Mucosa of gallbladder (tissue), 1 donor: ENCODE measurements at regions not wholly inside any gene's neighbourhood (a gene's known extent, or its start where the extent isn't known, plus 50 kb on each side); places are given as distances from the start of the nearest gene placed in this dataset.

Source experiments
- DNase-seq: peaks from one replicate; pipeline ENCODE4 v3.0.0-alpha.2; 2020; ENCODE audit warnings: low spot score
- donor health status: DM: no; HTN: no; CAD: no.

DNA sequence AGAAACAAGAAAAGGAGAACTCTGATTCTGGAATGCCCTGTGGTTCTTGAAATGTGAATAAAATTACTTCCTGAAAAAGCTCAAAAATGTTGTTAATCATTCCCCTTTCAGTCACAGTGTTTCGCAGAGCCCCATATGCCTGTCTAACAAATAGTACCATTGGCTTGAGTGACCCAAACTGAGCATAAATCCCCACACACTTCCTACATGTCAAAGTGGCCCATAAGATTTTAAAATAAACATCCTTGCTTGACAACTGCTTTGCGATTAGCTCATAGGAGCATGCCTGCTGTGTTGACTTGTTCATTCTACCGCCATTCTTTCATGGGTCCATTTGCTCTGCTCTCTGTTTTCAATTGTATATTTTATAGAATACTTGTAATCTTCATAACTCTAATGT is 377.8 kb upstream of the SMIM21 start:
- no peak for DNase-seq

DNA sequence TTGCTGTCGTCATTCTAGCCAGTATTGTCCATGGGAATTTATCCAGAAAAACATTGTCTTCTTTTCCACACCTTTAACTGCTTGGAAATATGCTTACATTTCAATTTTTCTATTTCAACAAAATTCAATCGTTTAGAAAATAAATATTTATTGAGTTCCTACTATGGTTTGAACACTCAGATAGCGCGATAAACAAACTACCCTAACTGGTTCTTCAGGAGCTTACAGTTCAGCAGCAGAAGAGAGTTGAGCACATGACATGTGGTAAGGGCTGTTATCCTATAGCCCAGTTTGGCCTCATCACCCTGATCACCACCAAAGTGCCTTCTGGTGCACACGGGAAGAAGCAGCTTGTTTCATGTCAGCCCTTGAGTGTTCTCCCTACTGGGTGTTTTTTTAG is 375.2 kb upstream of the SMIM21 start:
- DNase-seq: no peak

DNA sequence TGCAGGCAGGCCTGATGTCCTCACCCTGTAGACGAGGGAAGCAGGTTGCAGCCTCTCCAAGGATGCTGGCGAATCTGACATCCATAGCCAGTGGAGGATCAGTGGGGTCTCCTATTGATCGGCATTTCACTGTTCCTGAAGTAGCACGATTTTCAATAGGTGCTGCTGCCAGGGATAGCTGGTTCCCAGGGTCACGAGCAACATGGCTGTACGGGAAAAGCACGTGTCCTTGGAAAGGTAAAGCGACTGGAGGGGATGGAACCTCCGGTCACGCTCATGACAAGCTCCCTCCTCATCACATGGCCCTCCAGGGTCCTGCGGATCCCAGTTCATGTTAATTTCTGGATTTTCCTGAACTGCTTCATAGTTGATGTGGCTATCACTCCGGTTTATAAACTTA is 373.7 kb upstream of the SMIM21 start:
- no peak for DNase-seq

DNA sequence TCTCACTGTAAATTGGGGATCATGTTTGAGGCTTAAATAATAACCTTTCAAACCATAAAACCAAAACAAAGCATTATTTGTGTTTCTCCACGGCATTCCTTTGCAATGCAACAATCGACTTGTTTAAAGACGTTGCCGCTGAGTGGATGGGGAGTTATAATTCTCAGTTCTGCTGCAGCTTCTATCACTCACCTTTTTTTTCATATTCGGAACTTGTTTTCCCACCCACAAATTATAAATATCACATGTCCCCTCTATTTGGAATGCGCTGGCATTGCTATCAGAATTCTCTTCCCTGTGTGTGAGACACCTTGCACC is 372.8 kb upstream of the SMIM21 start:
- DNase-seq: no peak

DNA sequence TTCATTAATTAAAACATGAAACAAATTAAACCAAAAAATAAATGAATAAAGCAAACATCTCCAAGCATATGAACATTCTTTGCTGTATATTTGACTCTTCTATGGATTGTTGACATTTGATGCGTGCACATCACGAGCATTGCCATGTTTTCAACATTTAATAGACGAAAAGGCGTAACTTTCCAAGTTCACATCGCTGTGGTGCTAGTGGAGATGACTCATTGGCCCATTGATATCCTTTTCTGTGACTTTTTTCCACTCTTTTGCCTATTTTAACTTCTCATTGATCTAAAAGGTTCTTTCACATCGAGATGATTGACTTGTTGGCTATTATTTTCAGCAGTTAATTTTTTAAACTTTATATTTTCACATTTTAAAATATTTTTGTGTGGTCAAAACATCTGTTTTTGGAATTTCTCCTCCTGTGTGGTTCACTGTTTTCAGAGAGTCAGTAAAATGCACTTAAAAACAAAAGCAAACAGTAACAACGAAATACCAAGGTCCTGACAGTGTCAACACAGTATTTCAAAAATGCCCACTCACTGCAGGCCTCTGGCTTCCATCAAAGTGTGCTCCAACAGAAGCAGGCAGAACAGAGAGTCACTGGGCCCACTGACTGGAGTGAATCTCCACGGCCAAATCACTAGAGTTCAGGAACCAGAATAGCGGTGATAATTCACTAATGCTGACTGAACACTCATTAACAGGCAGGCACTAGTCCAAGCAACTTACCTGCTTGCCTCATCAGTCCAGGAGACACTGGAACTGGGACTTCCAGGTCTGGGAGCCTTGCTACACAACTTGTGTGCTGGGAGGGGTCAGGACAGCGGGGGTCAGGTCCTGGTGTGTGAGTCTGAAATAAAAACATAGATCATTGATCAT is 372.2 kb upstream of the SMIM21 start:
- DNase-seq: no peak

DNA sequence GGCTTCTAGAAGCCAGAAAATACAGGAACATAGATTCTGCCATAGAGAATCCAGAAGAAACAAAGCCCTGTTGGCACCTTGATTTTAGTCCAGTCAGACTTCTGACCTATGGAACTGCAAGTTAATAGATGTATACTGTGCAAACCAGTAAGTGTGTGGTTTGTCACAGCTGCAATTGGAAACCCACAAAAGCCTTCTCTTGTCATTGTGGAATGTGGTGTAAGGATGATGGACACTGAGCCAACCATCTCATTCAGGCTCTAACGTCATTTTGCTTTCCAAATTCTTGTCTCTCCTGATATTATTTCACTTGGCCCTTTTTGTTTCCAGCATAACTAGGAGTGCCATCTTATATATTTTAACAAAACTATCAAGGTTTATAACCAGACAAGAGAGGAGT is 369.5 kb upstream of the SMIM21 start:
- no peak for DNase-seq

DNA sequence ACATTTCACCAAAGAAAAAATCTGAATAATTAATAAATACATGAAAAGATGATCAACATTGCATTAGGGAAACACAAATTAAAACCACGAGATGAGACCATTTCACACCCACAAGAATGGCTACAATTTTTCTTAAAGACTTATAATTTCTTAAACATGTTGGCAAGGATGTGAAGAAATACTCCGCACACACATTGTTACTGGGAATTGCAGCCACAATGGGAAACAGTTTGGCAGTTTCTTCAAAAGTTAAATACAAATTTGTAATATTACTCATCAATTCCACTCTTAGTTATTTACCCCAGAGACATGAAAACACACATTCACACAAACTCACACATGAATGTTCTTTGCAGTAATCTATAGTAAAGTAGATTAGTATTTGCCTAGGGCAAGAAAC is 363.3 kb upstream of the SMIM21 start:
- no peak for DNase-seq

DNA sequence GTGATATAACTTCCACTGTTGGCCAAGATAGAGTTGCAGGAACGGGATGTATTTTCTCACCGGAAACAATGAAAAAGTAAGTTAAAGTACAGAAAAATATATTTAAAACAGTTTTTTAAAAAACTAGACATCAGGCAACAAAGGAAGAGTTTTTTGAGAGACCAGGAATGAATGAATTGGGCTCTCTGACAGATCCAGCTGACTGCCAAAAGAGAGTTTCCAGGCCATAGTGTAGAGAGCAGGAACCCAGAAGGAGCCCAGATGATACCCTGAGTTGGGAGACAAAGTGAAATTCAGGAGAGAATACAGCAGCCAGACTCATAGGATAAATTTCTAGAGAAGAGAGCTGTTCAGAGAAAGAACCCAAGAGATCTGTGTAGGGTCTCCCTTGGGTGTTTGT is 362.6 kb upstream of the SMIM21 start:
- no peak for DNase-seq

DNA sequence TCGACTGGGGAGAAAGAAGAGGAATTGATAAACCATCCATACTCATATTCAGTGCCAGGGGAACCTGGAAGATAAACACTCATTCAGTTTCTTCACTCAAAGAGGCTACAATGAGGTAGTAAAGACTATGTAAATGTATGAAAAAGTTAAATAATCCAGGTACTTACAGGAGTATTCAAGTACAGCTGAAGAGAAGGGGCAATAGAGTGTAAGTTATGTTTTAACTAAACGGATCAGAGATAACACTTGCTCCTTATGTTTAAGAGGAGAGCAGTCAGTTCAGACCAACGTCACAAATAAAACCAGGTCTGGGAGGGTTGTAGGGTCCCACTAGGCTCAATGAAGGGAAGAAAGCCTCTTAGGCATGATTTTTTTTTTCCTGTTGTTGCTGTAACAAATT is 358.3 kb upstream of the SMIM21 start:
- DNase-seq: no peak

DNA sequence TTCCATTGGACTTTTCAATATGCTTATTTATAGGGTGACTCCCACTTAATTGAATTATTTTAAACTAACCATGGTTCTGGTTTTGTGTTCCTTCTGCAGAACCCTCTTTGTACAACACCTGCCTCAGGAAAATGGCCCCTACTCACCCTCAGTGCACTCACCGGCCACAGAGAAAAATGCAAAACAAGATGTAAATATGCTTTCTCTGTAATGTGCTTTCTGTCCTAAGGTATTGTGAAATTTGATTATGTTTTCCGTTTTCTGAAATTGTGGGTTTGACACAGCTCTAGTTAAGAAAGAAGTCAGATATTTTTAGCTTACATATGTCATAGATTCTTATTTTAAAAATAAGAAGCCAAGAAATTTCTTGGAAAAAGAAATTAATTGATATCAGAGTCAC is 357.7 kb upstream of the SMIM21 start:
- no peak for DNase-seq

DNA sequence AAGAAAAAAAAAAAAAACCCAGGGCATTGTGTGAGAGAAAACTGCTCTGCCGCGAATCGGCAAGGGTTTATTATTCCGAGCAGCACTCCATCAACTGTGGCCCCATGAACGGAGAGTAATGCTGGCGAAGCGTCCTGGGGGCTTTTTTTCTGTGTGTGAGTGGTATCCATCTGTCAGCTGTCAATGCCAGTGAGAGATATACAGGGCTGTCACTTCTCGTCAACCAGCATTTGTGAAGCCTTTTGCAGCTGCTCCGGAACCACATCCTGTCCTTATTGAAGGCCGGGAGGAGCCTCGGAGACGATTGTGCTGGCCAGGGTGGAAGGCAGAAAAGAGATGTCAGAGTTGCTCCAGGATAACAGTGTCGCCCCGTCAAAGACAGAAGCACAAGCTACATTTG is 356.9 kb upstream of the SMIM21 start:
- DNase-seq: no peak

DNA sequence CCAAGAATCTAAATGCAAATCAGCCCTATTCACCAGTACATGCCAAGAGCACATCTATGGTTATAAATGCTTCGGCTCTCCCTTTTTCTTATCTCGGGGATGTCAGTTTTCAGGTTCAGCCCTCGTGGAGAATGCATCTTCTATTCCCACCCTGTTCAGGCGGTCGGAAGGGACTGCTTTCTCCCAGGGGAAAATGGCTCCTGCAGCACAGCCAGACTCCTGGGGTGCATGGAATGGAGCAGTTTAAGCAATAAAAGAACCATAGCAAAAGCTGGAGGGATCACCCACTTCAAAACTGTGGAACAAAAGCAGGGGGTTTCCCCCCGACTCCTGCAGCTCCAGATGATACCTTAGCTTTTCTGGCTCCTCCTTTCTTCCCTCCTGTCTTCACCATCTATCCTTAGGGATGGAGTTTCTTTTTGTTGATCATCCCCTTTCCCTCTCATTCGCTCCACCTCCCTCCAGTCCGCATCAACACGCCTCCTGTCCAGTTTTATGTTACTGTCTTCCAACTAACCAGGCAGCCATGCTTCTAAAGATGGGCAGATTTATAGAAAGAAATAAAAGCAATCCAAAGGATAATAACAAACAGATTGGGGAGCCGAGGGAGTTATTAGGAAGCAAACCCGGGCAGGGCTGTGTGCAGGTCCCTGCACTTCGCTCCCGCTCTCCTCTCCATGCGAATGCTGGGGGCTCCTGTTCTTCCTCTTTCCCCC is 356.2 kb upstream of the SMIM21 start:
- no peak for DNase-seq

DNA sequence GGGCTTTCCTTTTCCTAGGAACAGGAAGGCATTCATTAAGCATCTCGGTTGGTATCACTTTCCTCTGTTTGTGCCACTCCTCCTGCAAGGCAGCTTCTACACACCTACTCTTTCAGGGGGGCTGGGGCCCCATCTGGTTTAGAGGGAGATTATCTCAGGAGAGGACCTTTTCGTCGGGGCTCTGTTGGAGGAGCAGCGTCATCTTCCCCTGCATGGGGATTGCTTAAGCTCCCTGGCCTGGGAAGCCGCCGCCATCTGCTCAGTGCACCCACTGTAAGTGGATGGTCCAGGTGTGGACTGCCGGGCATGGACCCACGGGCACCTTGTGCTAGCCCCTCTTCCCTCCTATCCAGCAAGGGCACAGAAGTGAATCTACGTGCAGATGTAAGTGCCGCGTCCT is 355.3 kb upstream of the SMIM21 start:
- DNase-seq: no peak

DNA sequence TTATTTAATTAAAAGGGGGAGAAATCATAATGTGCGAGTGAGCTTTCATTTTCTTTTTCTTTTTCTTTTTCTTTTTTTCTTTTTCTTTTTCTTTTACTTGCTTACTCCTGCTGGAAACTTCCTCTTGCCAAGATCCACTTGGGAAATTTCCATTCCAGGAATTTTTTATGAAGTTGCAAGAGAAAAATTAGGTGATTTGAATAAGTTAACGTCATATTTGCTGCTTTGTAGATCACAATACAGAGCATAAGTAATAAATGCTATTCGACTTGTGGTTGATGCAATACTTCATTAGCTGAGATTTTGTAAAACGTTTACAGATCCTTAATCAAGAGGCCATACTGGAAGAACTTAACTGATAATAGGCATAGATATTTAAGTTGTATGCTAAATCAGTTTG is 354.7 kb upstream of the SMIM21 start:
- DNase-seq: no peak

DNA sequence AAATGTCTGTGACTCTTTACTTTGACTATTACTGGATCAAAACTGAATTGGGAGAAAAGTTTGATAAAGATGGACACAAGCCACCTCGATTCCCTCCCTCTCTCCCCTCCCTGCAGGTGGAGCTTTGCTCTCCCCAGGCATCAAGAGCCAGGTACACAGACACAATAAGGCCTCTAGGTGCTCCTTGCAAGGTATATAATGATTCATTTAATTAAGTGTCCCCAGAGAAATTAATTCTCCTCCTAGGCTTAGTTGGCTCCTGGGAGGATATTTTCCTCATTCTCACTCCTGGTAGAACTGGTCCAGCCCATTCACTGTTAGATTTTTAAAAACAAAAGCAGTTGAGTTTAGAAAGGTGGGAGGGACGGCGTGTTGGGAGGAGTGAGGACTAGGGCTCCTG is 352.4 kb upstream of the SMIM21 start:
- no peak for DNase-seq

DNA sequence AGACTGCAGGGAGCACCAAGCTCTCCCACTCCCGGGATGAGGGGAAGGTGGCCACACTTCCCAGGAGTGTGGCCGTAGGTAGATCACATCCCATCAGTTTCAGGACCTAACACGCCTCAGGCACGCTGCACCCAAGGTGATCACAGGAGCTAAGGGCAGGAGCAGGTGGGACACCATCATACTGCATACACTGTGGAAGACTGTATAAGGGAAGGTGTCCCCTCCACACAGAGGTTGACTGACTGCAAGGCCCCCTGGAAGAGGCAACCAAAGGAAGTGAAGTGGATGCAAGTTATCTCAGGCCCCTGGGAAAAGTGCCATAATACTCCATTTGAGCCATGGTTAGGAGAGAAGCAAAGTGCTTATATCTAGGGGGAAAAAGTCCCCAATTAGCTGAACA is 351.9 kb upstream of the SMIM21 start:
- no peak for DNase-seq

DNA sequence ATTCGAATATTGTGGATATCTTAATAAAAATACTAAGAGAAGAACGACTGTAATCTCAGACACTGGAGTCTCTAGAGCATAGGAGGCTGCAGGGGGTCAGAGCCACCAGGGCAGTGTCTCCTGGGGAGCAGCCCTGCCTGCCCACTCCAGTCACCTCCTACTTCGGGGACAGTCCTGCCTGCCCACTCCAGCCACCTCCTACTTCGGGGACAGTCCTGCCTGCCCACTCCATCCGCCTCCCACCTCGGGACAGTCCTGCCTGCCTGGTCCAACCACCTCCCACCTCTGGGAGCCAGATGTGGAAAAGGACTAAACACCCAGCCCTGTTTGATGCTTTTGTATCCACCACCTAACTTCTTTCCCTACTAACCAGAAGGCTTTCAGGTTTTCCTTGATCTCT is 350.1 kb upstream of the SMIM21 start:
- no peak for DNase-seq

DNA sequence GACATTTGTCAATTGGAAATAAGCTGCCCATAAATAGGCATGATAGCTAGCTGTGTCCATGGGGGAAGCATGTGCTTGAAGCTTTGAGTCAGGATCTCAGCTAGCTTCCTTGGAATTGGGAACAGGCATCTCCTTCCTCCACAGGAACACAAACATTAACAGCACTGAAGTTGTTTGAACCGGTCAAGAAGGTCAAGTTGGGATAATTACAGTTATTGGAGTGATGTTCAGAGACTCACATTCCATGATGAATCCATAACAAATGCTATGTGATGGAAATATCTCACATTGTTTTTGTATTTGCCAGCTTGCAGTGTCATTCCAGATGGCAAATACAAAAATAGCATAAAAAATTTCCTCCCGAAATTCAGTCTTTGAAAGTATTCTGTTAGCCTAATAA is 347.6 kb upstream of the SMIM21 start:
- no peak for DNase-seq

DNA sequence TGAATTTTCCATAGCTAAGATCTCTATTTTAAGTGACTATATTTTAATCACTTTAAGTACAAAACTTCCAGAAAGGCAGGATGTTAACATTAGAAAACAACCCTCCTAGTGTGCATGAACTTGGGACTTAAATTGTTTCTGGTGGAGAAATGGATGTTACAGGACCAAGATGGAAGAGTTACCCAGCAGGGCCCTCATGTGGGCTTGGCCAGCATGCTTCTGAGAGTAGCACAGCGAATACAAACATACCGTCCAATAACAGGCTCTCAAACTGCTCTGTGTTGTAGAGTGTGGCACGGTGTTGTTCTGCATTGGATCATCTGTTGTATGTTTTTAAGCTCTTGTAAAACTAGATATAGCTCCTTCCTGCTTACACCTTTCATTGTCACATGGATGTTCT is 346.1 kb upstream of the SMIM21 start:
- DNase-seq: no peak

DNA sequence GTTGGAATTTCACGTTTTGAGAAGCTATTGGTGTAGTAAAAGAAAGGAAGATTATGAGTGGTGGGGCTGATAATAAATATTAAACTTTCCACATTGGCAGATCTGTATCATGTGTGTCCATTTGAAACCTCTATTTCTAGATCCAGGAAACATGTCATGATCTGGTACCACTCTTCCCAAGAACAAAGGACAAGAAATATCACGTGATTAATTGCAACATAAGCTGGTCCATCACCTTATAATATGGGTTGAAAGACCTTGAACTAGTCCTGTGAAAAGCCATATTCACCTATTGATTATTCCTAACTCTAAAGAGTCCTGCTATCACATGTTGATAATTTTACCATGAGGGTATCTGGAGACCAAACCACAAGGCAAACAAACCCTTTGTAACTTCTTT is 335.3 kb upstream of the SMIM21 start:
- DNase-seq: no peak

DNA sequence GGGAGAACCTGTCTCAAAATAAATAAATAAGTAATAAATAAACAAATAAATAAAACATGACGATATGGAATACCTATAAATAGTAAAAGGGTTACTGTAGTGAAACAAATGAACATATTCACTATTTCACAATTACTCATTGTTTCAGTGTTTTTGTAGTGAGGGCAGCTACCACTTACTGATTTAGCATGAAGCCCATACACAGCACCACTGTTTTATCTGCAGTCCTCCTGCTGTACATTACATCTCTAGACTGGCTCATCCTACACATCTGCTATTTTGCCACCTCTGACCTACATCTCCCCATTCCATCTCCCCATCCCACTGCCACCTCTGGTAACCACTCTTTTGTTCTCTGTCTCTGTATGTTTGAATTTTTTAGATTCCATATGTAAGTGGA is 332.7 kb upstream of the SMIM21 start:
- DNase-seq: no peak

DNA sequence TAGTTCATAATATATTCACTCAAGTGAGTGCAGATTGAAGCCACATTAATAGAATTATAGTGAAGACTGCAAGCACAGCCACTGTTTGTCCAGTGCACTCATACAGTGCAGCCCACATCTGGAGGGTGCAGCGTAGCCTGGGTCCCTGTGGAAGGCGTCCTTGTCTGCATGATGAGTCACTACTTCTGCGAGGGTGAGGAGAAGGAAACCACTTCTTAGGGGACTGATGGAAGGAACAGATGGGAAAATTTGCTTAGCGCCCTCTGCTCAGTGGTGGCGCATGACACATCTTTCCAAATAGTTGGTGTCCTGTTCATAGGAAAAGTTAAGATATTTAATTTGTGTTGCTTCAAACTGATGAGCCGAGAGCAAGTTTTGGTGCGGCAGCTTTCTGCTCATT is 330.4 kb upstream of the SMIM21 start:
- DNase-seq: no peak

DNA sequence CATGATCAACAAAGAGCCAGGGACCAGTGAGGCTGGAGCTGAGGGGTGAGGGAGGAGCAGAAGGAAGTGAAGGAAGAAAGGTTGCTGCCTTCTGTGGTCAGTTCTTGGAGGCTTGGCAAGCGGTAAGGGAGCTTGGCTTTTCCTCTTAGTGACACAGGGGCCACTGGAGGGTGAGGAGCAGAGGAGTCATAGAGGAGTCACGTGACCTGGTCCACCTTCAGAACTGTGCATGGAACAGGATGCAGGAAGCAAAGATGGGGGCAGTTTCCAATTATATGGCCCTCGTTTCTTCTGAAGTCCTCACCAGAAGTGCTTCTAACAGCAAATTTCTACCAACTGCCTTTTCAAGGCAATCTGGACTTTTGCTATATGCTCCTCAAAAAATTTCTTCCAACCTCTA is 326.9 kb upstream of the SMIM21 start:
- DNase-seq: no peak

DNA sequence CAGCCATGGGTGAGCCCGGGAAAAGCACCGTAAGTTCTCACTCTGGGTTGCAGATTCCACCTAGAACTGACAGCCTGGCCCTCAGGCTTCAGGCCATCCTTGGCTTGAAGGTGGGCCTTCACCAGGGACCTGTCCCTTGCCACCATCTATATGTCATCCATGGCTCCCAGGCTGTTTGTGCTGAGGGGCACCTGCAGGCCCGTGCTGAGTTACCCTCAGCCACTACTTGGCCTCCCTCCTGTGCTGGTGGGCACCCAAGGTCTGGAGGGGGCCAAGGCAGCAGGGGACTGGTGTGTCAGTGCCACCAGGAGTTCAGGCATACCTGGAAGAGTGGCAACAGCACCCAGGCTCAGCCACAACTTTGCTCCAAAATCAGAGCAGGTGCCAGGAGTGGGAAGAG is 326.2 kb upstream of the SMIM21 start:
- no peak for DNase-seq
